Spleen (tissue), 11 donors: ENCODE measurements at regions not wholly inside any gene's neighbourhood (a gene's known extent, or its start where the extent isn't known, plus 50 kb on each side); places are given as distances from the start of the nearest gene placed in this dataset.

Source experiments
- DNase-seq: peaks from one replicate; pipeline ENCODE4 v3.0.0-alpha.2; 2020
- H3K27ac ChIP-seq, 8 donors: fragments of 200-600 bp; sonication (generic) in 7 of 8; 1 replicate in 4 of 8; 2 replicates in 4 of 8; pipeline versions ENCODE4 v1.5.0 to v1.8.0; 2016 to 2021; ENCODE audit warnings: inconsistent platforms in 4 of 8, mild to moderate bottlenecking in 4 of 8, moderate library complexity in 1 of 8
- H3K27me3 ChIP-seq, 7 donors: fragments of 200-600 bp; sonication (generic) in 6 of 7; replicated peaks in 1 of 7; 1 replicate in 4 of 7; 2 replicates in 3 of 7; pipeline versions ENCODE4 v1.5.0 to v1.8.0; 2016 to 2021; ENCODE audit warnings: inconsistent platforms in 3 of 7, mild to moderate bottlenecking in 1 of 7
- H3K36me3 ChIP-seq, 6 donors: fragments of 200-600 bp; sonication (generic) in 5 of 6; 1 replicate in 4 of 6; 2 replicates in 2 of 6; pipeline versions ENCODE4 v1.5.0 to v1.8.0; 2016 to 2021; ENCODE audit warnings: inconsistent platforms in 2 of 6
- H3K4me1 ChIP-seq, 6 donors: fragments of 200-600 bp; sonication (generic) in 5 of 6; 1 replicate in 3 of 6; 2 replicates in 3 of 6; pipeline versions ENCODE4 v1.5.0 to v1.8.0; 2016 to 2021; ENCODE audit warnings: inconsistent platforms in 3 of 6
- H3K4me3 ChIP-seq, 8 donors: fragments of 200-600 bp; sonication (generic) in 7 of 8; 1 replicate in 4 of 8; 2 replicates in 4 of 8; pipeline versions ENCODE4 v1.5.0 to v1.8.0; 2016 to 2021; ENCODE audit warnings: inconsistent platforms in 4 of 8, mild to moderate bottlenecking in 4 of 8, moderate library complexity in 2 of 8
- H3K9me3 ChIP-seq, 8 donors: fragments of 200-600 bp; sonication (generic) in 7 of 8; 1 replicate in 4 of 8; 2 replicates in 4 of 8; pipeline versions ENCODE4 v1.5.0 to v1.8.0; 2016 to 2021; ENCODE audit warnings: inconsistent platforms in 4 of 8
- CTCF ChIP-seq, 11 experiments: fragments of 200-600 bp in 7 of 11; fragments of 450-650 bp in 4 of 11; sonication (generic) in 4 of 11; IDR thresholded peaks in 8 of 11; conservative IDR thresholded peaks in 3 of 11; 1 replicate in 7 of 11; 2 replicates in 4 of 11; pipeline versions ENCODE4 v1.4.0 to v1.8.0; 2016 to 2021; ENCODE audit warnings: antibody characterized with exemption in 11 of 11, inconsistent platforms in 4 of 11, mild to moderate bottlenecking in 1 of 11
- POLR2A ChIP-seq, 3 donors: fragments of 450-650 bp; IDR thresholded peaks; one replicate each; pipeline ENCODE4 v1.5.1; 2017; ENCODE audit warnings: antibody characterized with exemption in 3 of 3, mild to moderate bottlenecking in 1 of 3
- POLR2AphosphoS5 ChIP-seq, 3 donors: sonication (generic); formaldehyde crosslinking; IDR thresholded peaks; one replicate each; pipeline ENCODE4 v1.5.1; 2017; ENCODE audit warnings: antibody characterized with exemption in 3 of 3
- WGBS, 5 donors: extraction: QIAGEN DNeasy Blood & Tissue Kit in 3 of 5; methylation state at CpG; one replicate each; pipeline versions ENCODE4 v1.1.5 to v1.1.7; 2013 to 2018; 5-methylcytosine and 5-hydroxymethylcytosine counted together
- intact Hi-C: fragments of 100-400 bp; cut with DNase I; formaldehyde crosslinking; loops from one replicate; pipeline ENCODE4 v1.15.0; 2023; ENCODE audit warnings: low total_unique reads
- donor health status: healthy with polysubstance abuse.
- donor health status: DM: no; HTN: no; CAD: no; lungs with moderate emphysema.
- donor health status: DM: no; HTN: no; CAD: no.
- donor health status: Bipolar disorder and iron deficiency.
- donor health status: healthy.
- donor health status: DM: no; HTN: no; CAD: no.
- donor health status: DM: yes; HTN: yes; CAD: no.

DNA sequence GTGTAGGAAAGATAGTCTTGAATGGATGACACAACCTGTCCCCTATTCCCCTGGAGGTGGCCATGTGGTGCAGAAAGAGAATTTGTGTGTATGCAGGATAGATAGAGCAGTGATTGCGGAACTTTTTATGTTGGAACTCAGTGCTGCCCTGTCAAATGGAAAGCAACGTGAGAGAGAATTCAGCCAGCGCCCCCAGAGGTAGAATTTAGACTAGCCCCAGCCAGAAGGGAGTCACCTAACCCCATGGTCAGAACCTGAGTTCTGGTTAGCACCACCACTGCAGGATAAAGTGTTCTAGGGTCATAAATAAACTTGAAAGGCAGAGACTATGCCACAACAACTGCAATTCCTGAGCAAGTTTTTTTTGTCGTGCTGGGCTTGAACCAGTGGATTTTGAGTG is 152.9 kb upstream of the GRIA4 start:
- TF ChIP-seq POLR2A (IDR thresholded peaks at IDR 0.05) = no peak
- DNase-seq = no peak

DNA sequence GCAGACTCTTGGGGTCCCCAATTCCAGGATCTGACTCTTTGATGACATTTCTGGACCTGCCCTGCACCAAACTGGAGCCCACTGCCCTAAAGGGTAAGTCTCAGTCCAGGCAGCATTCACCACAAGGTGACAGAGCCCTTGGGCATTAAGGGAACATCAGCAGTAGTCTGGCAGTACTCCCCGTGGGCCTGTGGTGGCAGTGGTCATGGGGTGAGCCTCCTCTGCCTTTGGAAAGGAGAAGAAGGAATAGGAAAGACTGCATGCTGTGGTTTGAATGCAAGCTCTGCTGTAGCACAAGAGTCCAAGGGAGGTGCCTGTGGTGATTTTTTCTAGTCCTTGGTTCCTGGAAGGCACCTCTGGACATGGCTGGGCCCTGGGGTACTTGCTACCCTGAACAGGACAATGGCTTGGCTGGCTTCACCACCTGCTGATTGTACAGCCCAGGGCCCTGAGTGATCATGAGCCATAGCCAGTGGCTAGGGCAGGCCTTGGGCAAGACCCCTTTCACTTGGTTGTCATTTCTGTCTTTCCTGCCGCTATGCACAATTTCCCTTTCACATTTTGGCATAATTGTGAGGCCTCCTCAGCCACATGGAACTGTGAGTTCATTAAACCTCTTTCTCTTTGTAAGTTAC is 160.7 kb upstream of the GRIA4 start:
- no peaks in the 10 kb centered on the region for H3K27me3 ChIP-seq
- TF ChIP-seq CTCF (IDR thresholded peaks at IDR 0.05 in 8 of 11, conservative IDR thresholded peaks at IDR 0.05 in 3 of 11) = no peak
- TF ChIP-seq POLR2A (IDR thresholded peaks at IDR 0.05) = no peak
- TF ChIP-seq POLR2AphosphoS5 (IDR thresholded peaks at IDR 0.05) = no peak
- H3K9me3 ChIP-seq = peaks cover 0 to 21% (median 15%) of the 10 kb centered on the region in 8 donors
- 74 to 95% (median 77%) methylated on average over 2 of the region's 2 CpGs for WGBS, 5 donors
- H3K4me1 ChIP-seq = no peaks in the 10 kb centered on the region
- intact Hi-C loops = no loop called here
- no peak overlapping the region for H3K27ac ChIP-seq
- DNase-seq = peak; percentile 54
- no peaks in the 10 kb centered on the region for H3K36me3 ChIP-seq
- H3K4me3 ChIP-seq = no peak overlapping the region

More for the DNA sequence above, 152.9 kb upstream of the GRIA4 start:
- intact Hi-C loops = no loop called here
- H3K27ac ChIP-seq = no peak overlapping the region
- H3K9me3 ChIP-seq = no peaks in the 10 kb centered on the region
- no peaks in the 10 kb centered on the region for H3K36me3 ChIP-seq
- H3K4me3 ChIP-seq = no peak overlapping the region
- no peaks in the 10 kb centered on the region for H3K27me3 ChIP-seq
- 70 to 85% (median 82%) methylated on average over 4 of the region's 4 CpGs for WGBS, 5 donors
- no peaks in the 10 kb centered on the region for H3K4me1 ChIP-seq

- Histone ChIP-seq H3K4me3 (no peak overlapping the region), H3K4me1 (no peaks in the 10 kb centered on the region), H3K27me3 (no peaks in the 10 kb centered on the region), H3K9me3 (peaks cover 0 to 26% (median 20%) of the 10 kb centered on the region in 8 donors), H3K27ac (no peak overlapping the region), H3K36me3 (no peaks in the 10 kb centered on the region)
- no peak for DNase-seq
- no peak for TF ChIP-seq CTCF (IDR thresholded peaks at IDR 0.05 in 8 of 11, conservative IDR thresholded peaks at IDR 0.05 in 3 of 11)
- no peak for TF ChIP-seq POLR2AphosphoS5 (IDR thresholded peaks at IDR 0.05)
- no peak for TF ChIP-seq POLR2A (IDR thresholded peaks at IDR 0.05)
- 76 to 90% (median 79%) methylated on average over 4 of the region's 4 CpGs for WGBS, 5 donors
- intact Hi-C loops = no loop called here
These were observed 161.2 kb upstream of the GRIA4 start for GRCh38 chr11:105448703-105449079.

DNA sequence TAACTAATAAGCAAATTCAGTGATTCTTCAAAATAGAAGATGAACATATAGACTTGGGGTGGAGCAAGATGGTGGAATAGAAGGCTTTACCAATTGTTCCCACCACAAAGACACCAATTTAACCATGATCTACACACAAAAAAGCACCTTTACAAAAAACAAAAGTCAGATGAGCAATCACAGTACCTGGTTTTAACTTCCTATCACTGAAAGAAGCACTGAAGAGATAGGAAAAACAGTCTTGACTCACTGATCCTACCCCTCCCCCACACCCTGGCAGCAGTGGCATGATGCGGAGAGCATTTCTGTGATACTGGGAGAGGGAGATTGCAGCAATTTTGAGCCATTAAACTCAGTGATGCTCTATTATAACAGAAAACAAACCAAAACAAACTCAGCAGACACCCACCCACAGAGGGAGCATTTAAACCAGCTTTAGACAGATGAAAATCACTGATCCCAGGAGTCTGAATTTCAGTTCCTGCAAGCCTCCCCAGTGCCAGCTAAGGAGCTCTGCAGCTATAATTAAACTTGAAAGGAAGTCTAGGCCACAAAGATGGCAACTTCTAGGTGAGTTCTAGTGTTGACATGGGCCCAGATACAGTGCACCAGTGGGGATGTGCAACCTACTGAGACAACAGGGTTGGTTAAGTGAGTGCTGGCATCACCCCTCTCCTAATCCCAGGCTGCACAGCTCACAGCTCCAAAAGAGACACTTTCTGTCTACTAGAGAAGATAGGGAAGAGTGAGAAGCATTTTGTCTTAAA is 161.8 kb upstream of the GRIA4 start:
- H3K27me3 ChIP-seq = no peaks in the 10 kb centered on the region
- peaks cover 0 to 32% (median 23%) of the 10 kb centered on the region in 8 donors for H3K9me3 ChIP-seq
- H3K4me1 ChIP-seq = no peaks in the 10 kb centered on the region
- TF ChIP-seq CTCF (IDR thresholded peaks at IDR 0.05 in 8 of 11, conservative IDR thresholded peaks at IDR 0.05 in 3 of 11) (no peak), POLR2AphosphoS5 (IDR thresholded peaks at IDR 0.05) (no peak), POLR2A (IDR thresholded peaks at IDR 0.05) (no peak)
- WGBS, 5 donors = 75 to 100% (median 91%) methylated on average over 1 of the region's 1 CpG
- DNase-seq = peak; percentile 14
- H3K36me3 ChIP-seq = no peaks in the 10 kb centered on the region
- no peak overlapping the region for H3K27ac ChIP-seq
- no peak overlapping the region for H3K4me3 ChIP-seq
- intact Hi-C loops = no loop called here
